GM12891 (cell line): ENCODE measurements at regions not wholly inside any gene's neighbourhood (a gene's known extent, or its start where the extent isn't known, plus 50 kb on each side); places are given as distances from the start of the nearest gene placed in this dataset.

Experiments
- PAX5 ChIP-seq: IDR thresholded peaks from 2 replicates; pipeline ENCODE4 v1.6.1; 2011; ENCODE audit warnings: low read length, moderate library complexity, mild to moderate bottlenecking; ENCODE audit not compliant: insufficient read depth, severe bottlenecking
- POLR2A ChIP-seq: IDR thresholded peaks from 2 replicates; pipeline ENCODE4 v1.6.1; 2011; ENCODE audit warnings: low read depth, low read length, control low read depth
- POLR2AphosphoS5 ChIP-seq: IDR thresholded peaks from 2 replicates; pipeline ENCODE4 v1.6.1; 2011; ENCODE audit warnings: low read depth, low read length, control low read depth
- POU2F2 ChIP-seq: IDR thresholded peaks from 2 replicates; pipeline ENCODE4 v1.6.1; 2011; ENCODE audit warnings: low read depth, mild to moderate bottlenecking, control low read depth, low read length, moderate library complexity
- SPI1 ChIP-seq: IDR thresholded peaks from 2 replicates; pipeline ENCODE4 v1.6.1; 2011; ENCODE audit warnings: low read depth, low read length, control low read depth
- TAF1 ChIP-seq: IDR thresholded peaks from 2 replicates; pipeline ENCODE4 v1.6.1; 2011; ENCODE audit warnings: low read depth, low read length, control low read depth

- TF ChIP-seq POLR2A (no peak), TAF1 (no peak), POLR2AphosphoS5 (no peak), SPI1 (no peak), POU2F2 (no peak), PAX5 (no peak)
Observed at GRCh38 chr4:75211422-75211821, 278.5 kb downstream of the PARM1 start.
